Stimulated activated CD8-positive, alpha-beta memory T cell treated with anti-CD3 and anti-CD28 coated beads, Interleukin-7, amount 100 ng/mL, for 48 hours (primary cell): ENCODE measurements at regions not wholly inside any gene's neighbourhood (a gene's known extent, or its start where the extent isn't known, plus 50 kb on each side); places are given as distances from the start of the nearest gene placed in this dataset.

ENCODE experiments used
- DNase-seq, 2 donors: peaks; one replicate each; pipeline ENCODE4 v3.0.0-alpha.2; 2020; ENCODE audit warnings: low read depth in 1 of 2; ENCODE audit errors: extremely low read depth in 1 of 2

DNA sequence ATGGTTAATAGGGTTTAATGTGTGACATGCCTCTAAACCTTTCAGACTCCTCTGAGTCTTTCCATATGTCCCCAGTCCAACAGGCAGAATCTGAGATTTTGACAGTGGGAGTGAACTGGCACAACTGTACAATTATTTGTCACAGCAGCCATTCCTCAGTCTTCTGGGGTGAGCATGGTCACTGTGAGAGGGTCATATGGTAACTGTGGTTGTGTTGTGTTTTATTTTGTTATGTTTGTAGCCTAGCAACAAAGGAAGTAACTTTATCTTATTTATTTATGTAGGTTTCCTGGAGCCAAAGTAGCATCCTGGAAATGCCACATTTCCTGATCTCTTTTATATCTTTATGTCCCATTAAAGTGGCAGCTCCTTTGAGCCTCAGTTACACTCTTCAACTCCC is 1067.9 kb downstream of the TTLL7 start:
- no peak for DNase-seq

DNA sequence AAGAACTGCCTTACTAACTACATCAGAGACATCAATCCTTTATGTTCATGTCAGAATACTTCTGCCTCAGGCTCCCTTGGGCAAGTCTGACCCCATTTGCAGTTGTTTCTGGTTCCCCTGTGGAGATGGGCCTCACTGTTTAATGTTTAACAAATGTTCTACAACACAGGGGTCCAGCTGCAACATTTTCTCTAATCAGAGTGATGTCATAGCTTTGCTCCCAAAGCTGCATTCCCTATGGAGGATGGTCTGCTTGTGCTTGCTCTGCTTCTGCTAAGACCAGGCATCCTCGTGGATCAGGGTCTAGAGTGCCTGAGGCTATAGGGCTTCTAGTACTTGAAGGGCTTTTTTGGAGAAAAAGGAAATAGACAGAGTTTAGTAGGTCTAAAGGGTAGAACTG is 1071.2 kb downstream of the TTLL7 start:
- no peak for DNase-seq

DNA sequence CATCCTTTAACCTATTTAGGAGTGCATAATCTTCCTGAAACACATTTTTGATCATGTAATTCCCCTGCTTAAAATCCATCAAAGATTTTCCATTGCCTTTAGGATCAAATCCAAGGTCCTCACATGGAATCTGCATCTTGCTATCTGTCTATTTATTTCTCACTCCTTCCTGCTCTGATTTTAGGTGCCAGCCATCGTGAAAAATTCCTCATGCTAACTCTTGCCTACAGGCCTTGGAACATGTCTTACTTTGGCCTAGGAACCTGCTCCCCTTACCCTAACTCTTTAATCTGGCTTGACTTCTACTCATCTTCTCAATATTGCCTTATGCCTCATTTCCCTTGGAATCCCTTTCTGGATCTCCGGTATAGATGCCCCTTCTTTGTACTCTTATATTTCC is 1074.3 kb downstream of the TTLL7 start:
- no peak for DNase-seq

DNA sequence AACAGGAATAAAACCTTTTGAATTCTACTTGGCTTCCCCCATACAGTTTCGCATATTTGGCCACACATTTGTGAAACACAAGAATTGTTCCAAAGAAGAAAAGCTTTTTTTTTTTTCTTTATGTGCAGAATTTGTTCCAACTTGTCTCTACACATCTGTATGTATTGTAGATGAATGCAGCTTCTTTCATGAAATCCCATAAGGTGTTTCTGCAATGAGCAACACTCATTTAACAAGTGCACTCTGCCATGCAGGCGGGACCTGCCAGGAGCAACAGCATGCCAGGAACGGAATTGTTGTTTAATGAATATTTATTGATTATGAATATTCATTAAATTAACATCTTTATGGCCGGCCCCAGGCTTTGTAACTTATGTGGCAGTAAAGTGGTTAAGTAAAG is 1075.0 kb downstream of the TTLL7 start:
- DNase-seq, result no peak

DNA sequence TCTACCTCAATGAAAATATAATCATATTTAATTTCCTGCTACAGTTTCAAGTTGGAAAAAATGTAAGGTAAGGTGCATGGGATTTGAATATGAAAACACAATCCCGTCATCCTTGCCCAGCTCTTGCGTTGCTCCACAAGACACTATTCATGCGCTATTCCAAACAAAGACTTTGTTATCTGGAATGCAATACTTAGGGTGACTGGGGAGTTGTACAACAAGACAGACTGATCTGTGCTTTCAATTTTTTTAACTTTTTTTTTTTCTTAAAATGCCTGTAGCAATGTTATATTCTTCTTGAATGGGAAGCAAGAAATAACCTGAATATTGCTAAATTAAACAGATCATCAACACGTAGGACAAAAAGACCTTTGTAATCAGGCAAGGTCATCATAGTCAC is 1077.2 kb downstream of the TTLL7 start:
- no peak for DNase-seq

DNA sequence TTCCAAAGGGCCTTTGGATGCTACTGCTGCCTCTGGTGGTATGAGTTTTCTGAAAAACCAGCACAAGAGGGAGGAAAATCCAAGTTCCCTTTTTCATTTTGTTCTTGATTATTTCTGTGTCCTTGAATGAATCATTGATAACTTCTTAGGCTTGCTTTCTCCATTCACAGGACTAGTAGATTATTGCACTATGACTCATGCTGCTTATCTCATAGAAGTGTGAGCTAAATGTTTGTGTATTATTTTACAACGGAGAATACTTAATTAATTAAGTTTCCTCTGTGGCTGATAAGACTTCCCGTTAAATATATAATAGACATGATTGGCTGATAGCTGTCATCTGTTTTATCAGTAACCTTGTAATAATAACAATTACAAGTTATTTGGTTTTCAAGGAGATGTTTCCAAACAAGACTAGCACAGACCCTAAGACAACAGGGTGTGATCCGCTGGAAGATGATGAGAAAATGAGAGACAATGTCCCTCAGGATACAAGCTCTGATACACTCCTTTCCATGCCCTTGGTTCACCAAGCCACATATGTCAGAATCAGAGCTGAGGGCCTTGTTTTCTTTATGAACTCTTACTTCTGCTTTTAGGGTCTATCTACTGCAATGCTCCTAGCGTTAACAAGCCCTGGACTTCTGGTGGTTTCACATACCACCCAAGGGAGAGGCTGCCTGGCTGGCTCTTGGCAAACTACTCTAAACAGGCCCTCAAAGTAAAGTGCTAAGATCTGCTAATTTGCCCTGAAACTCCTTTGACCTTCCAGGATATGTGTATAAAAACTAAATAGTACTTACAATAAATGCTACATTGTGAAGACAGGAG is 1078.3 kb downstream of the TTLL7 start:
- DNase-seq, result no peak

DNA sequence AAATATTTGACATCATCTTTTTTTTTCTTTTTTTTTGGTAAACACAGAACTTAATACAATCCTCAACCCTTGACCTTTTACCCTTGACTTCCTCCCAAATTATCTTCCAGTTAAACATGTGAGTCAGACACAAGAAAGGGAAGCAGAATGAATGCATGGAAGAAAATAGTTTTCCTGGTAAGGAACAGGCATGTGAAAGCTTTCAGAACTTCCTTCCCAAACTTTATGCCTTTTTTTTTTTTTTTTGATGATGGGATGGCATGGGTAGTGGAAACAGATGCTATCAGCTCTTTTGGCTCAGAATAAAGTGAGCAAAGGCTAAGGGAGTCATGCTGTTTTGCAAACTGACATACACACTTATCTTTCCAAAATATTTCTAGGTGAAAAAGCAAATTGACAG is 1079.1 kb downstream of the TTLL7 start:
- no peak for DNase-seq

DNA sequence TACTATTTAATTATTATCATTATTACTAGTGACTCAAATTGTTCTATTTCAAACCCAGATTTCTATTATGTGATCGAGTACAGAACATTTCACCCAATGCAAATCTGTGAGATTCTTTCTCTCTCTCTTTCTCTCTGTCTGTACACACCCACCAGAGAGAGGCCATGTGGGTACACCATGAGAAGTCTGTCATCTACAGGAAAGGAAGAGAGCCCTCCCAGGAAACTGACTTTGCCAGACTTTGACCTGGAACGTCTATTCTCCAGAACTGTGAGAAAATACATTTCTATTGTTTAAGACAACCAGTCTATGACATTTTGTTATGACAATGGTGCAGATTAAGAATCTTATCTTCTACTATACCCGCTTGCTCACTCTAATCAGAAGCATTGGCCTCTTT is 1091.6 kb downstream of the TTLL7 start:
- no peak for DNase-seq

DNA sequence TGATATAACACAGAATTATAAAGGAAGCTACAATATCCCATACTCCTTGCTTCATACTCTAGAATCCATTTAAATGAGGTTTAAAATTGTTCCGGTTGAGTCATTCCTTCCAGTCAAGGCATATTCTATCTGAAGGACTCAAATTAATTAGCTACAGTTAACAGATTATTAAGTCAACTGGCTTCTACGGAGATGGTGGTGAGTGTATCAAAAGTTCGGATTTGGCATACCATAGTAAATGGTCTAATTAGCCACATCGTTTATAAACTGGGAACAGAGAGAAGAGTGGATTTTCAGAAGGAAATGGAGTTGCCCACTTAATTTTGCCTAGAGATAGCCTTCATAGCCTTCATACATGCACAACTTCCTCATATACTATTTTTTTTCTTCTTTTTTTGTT is 1095.3 kb downstream of the TTLL7 start:
- no peak for DNase-seq

DNA sequence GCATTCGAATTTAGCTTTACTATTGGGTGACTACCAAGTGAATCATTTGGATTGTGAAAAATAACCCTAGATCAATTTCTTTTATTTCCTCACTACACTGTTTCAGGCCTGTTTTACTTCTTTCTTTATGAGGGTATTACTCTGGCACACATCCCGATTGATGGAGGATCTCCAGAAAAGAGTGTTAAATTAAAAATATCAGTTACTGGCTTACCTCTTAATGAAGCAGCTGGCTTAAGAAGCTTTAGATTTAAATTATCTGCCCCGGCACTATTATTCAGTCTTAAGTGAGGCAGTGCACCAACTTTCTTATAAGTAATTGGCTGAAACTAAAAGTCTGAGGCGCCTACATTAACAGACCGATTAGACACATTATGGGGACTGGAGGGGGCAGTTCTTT is 1097.4 kb downstream of the TTLL7 start:
- no peak for DNase-seq

DNA sequence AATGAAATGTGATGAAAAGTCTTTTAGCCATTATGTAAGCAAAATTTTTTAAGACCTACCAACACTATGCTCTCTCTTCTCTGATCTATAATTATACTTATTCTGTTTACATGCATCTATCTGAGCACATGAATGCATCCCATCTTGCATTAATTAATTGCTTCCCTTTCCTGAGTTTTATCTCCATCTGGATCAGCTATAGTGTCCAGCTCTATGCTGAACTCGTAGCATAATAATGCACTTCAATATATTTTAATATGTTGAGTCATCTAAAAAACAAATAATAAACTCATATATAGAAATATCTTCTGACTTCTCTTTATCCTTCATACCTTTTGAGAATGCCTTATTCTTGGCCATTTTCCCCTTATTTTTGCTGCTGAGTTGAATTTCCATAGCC is 1097.8 kb downstream of the TTLL7 start:
- no peak for DNase-seq

DNA sequence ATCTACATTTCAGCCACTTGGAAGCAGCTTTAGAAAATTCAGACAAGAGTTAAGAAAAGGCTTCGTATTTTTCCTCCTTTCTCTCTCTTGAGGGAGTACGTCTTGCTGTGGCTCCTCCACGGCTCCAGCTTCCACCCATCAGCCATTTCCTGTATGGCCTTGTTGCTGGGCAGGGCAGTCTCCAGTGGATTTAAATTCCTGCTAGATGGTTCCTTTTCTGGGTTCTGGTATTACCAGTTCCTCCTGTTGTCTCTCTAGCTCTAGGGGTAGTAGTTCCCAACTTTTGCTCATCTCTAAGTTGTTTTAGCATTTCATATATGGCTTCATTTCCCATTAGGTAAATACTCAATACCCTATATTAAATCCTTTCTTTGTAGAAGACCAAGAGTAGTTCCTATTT is 1098.3 kb downstream of the ADGRL2 start:
- no peak for DNase-seq

DNA sequence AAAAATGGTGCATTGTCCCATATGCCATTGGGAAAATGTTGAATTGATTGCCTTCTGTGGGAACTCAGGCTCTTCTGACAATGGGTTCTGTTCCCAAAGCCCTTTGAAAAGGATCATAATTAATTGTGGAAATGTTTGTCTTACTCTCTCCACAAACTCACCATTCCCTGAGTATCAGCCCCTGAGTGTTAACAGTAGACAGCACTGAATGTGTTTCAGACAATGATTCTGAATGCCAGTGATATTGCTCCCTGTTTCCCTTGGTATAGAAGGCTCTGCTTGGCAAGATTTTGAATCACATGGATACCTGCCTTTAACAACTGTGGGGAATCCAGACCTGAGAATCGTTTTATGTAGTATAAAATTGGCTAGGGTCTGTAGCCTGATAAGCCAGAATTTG is 1096.8 kb downstream of the ADGRL2 start:
- no peak for DNase-seq

DNA sequence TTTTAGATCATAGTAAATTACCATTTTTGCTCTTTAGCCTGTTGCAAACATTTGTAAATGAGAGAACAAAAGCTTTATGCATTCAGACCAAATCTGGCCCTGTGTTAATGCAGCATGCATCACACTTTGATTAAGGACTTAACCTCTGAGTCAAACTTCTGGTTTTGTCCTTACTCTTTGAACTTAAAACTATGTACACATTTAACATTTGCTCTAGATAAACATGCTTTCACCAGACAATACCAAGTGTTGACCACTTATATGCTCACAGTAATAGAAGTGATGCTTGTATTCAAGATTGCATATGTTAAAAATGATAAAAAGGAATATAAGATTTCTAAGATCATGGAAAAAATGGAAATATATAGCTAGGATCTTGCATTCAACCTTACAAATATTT is 1095.3 kb downstream of the ADGRL2 start:
- DNase-seq, result no peak

DNA sequence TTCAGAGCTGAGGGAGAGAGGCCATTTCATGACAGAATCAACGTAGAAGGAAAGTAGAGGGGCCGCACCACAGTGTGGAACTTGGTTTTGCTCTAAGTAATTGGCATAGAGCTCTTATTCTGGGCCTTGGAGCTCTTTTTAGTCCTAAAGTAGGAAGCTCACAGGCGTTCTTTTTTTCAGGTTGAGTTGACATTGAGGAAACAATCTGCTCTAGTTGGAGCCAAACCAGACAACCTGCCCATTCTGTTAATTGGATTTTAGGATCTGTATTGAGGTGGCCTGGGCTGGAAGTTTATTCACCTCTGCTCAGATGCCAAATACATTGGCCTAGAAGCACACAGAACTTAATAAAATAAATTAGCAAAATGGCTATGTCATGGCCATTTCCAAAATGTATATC is 1093.9 kb downstream of the ADGRL2 start:
- DNase-seq, result no peak

DNA sequence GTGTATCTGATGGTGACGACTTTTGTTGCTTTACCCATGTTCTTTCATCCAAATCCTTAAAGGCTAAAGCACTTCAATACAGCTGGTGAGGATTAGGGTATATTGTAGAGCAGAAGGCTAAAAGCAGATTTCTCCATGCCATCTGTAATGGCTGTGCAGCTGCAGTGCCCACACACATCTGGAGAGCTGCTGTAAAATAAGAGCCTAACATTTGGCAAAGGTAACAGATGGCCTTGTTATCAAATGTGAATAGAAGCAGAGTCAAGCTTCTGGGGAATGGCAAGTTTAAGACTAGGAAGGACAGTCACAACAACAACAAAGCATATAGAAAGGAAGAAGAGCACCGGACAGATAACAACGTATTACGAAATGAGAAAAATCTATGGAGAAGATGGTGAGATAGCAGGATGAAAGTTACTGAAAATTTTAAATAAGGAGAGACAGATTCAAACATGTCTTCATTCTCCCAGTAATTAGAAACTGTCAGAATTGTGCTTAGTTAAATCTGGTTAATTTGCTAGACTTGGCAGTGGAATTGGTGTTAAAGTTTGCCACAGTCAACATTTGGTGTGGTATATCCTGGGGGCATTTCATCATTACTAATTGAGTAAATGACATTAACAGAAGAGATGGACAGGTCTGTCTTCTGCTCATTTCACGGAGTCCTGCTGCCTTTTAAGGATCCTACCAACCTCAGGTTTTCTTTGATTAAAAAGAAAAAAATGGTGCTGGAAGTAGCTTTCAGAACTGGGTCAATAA is 1093.2 kb downstream of the ADGRL2 start:
- no peak for DNase-seq

DNA sequence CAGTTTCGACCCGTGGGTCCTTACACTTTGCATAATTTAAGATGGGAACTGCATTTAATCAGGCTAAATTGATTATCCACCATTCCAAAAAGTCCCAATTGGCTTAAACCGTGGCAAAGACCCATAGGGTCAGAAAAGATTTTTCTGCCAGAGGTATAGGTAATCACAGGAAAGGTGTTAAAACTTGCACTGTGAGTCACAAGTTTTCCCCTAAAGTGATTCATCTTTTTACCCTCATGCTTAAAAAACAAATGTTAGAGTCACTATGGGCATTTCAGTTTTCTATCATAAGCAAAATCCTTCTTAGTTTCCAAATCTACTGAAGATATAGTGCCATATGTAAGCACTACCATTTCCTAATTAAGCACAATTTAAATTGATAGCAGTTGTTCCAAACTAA is 1079.8 kb downstream of the ADGRL2 start:
- DNase-seq, result no peak

DNA sequence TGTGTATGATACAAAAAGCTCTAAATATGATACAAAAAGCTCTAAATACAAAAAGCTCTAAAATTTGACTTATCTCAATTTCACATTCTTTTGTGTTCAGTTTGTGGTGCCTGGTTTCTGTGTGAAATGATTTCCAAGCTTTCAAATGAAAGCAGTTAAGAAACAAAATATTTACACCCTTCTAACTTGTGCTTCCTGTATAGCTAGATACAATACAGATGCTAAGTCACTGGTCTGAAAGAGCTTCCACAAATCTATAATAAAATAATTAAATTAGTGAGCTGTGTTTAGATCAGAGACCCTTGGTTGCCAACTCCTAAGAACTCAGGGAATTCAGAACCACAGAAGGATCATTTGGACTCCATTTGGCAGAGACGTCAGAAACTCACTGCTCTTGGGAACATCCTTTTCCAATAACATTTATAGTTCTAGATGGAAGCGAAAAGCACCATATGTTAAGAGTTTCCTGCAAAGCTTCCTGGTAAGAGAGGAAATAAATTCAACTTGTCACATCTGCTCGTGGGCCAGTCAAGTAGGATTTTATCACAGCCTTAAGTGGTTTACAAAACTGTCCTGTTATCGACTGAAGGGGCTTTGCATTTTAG is 1079.1 kb downstream of the ADGRL2 start:
- no peak for DNase-seq

DNA sequence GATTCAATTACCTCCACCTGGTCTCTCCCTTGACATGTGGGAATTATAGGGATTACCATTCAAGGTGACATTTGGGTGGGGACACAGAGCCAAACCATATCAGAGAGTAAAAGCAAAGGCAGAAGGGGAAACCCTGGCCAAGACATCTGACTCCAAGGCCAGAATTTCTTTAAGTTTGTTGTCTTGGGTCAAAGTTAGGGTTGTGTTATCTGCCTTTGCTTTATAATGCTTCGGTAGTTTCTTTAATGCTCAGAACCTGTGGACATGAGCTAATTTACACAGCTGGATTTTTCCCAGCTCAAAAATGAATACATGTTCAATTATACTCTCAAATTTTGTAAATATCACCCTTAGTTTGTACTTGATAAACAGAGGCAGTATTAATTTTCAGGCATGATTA is 1074.4 kb downstream of the ADGRL2 start:
- DNase-seq, result no peak

DNA sequence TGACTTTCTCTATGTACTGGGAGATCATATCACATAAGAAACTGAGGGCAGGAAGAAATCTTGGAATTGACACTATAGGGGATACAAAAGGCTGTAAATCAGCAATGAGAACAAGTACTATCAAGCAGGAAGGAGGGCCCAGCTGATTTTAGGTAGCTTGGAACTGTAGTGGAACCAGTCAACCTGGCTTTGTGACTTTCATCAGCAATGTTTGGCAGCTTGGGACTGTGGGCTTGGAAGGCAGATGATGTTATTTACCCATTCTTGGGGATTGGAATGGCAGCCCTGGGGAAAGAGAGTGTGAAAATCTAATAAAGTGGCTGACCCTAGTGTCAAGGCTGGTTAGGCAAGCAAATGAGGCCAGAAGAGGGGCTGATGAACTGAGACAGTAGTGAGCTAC is 1073.3 kb downstream of the ADGRL2 start:
- DNase-seq, result no peak

DNA sequence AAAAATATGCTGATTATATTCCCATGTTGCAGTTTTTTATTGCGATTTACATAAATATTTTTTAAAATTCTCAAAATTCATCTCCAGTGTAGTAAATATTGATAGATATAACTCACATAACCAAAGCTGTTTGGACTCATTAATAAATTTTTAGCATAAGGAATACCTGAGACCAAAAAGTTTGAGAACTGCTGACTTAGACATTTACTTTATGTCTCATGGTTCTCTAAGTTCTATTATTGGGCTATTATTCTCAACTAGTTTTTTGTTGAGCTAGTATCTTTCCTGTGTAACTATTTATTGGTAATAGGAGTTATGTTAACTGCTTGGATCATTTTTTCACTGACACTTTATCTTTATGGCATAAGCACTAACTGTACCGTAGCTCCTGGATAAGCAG is 1069.6 kb downstream of the ADGRL2 start:
- no peak for DNase-seq

DNA sequence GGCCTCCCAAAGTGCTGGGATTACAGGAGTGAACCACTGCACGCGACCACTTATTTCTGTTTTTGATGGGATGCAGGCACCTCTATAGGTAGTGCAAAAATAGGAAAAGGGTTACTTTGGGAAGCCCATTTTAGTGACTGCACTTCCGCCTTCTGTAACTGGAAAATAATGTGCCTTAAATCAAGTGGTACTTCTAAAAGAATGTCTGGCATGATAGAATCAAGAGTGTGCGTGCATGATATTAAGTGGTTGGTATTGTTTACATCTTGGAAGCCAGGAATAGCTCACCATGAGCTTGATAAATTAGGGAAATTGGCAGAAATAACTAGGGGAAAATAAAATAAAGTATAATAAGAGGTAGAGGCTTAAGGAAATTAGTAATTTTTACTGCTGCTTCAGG is 1067.0 kb downstream of the ADGRL2 start:
- no peak for DNase-seq
